Psoas muscle (tissue), 7 donors: ENCODE measurements at regions not wholly inside any gene's neighbourhood (a gene's known extent, or its start where the extent isn't known, plus 50 kb on each side); places are given as distances from the start of the nearest gene placed in this dataset.

Experiments
- ATAC-seq, 4 donors: fragments of 200-7000 bp; cut with Tn5 transposase; one replicate each; pipeline ENCODE4 v1.9.1; 2020; ENCODE audit warnings: moderate library complexity in 3 of 4, mild to moderate bottlenecking in 2 of 4
- DNase-seq, 2 donors: peaks; one replicate each; pipeline ENCODE4 v3.0.0-alpha.2; 2020
- H3K27ac ChIP-seq: fragments of 200-600 bp; one replicate; pipeline ENCODE4 v1.8.0; 2022
- H3K27me3 ChIP-seq, 3 donors: fragments of 200-600 bp in 1 of 3; one replicate each; pipeline versions ENCODE4 v1.6.1 to v1.8.0; 2013 to 2022; ENCODE audit warnings: low read length in 2 of 3, mild to moderate bottlenecking in 2 of 3, moderate library complexity in 1 of 3; ENCODE audit not compliant: insufficient read depth in 3 of 3
- H3K36me3 ChIP-seq, 2 donors: fragments of 200-600 bp in 1 of 2; one replicate each; pipeline versions ENCODE4 v1.6.1 to v1.8.0; 2013 to 2022; ENCODE audit warnings: low read depth in 1 of 2, mild to moderate bottlenecking in 1 of 2, moderate library complexity in 1 of 2; ENCODE audit not compliant: insufficient read depth in 1 of 2
- H3K4me1 ChIP-seq: fragments of 200-600 bp; one replicate; pipeline ENCODE4 v1.8.0; 2022
- H3K4me3 ChIP-seq: fragments of 200-600 bp; one replicate; pipeline ENCODE4 v1.8.0; 2022; ENCODE audit warnings: mild to moderate bottlenecking
- H3K9me3 ChIP-seq: fragments of 200-600 bp; one replicate; pipeline ENCODE4 v1.8.0; 2022
- CTCF ChIP-seq: fragments of 200-600 bp; IDR thresholded peaks from one replicate; pipeline ENCODE4 v1.8.0; 2022; ENCODE audit warnings: antibody characterized with exemption
- WGBS, 3 donors: extraction: QIAGEN DNeasy Blood & Tissue Kit; methylation state at CpG; one replicate each; pipeline versions ENCODE4 v1.1.6 to v1.1.7; 2013; 5-methylcytosine and 5-hydroxymethylcytosine counted together
- intact Hi-C, 2 donors: fragments of 100-400 bp; cut with DNase I; formaldehyde crosslinking; loops; one replicate each; pipeline versions ENCODE4 v1.11.0 to v1.14.2; 2022
- donor health status: healthy with polysubstance abuse.
- donor health status: DM: no; HTN: no; CAD: no; lungs with moderate emphysema.
- donor health status: Bipolar disorder and iron deficiency.
- donor health status: healthy.
- donor health status: DM: yes; HTN: yes; CAD: no.
- donor health status: DM: no; HTN: no; CAD: no.
- donor health status: DM: yes; HTN: yes; CAD: no.

- intact Hi-C loops: loop anchor here in 1 of 2 donors (5.0 kb wide), 1 partner anchor 325 kb away; no protein-coding TSS in a partner anchor
- Histone ChIP-seq H3K27me3 (no peaks in the 10 kb centered on the region), H3K27ac (no peak overlapping the region), H3K4me3 (no peak overlapping the region), H3K9me3 (no peaks in the 10 kb centered on the region), H3K36me3 (no peaks in the 10 kb centered on the region), H3K4me1 (no peaks in the 10 kb centered on the region)
- TF ChIP-seq CTCF: no peak
- 54 to 64% (median 55%) methylated on average over 1 of the region's 1 CpG for WGBS, 3 donors
- no peak for DNase-seq
- ATAC-seq: no peak
These were observed 78.1 kb upstream of the TNIP3 start for GRCh38 chr4:121242188-121242750.

- intact Hi-C loops: loop anchor here in 1 of 2 donors (5.0 kb wide), 1 partner anchor 323 kb away; no protein-coding TSS in a partner anchor
These were observed 75.8 kb upstream of the TNIP3 start for GRCh38 chr4:121239951-121240350.

GRCh38 chr4:121238461-121238860 lies 74.3 kb upstream of the TNIP3 start:
- TF ChIP-seq CTCF: no peak
- DNase-seq: peak in 1 of 2 donors; percentile 42
- 94 to 97% (median 96%) methylated on average over 25 to 26 of the region's 26 CpGs for WGBS, 3 donors

More at GRCh38 chr4:121239951-121240350, 75.8 kb upstream of the TNIP3 start:
- WGBS, 3 donors: 49 to 63% (median 57%) methylated on average over 2 of the region's 2 CpGs
- H3K9me3 ChIP-seq: no peaks in the 10 kb centered on the region
- H3K36me3 ChIP-seq: no peaks in the 10 kb centered on the region
- TF ChIP-seq CTCF: no peak
- no peak for DNase-seq
- no peak for ATAC-seq
- no peaks in the 10 kb centered on the region for H3K4me1 ChIP-seq
- no peak overlapping the region for H3K27ac ChIP-seq
- H3K4me3 ChIP-seq: no peak overlapping the region
- no peaks in the 10 kb centered on the region for H3K27me3 ChIP-seq

GRCh38 chr4:121237069-121237399 lies 72.9 kb upstream of the TNIP3 start:
- no peaks in the 10 kb centered on the region for H3K9me3 ChIP-seq
- H3K27me3 ChIP-seq: no peaks in the 10 kb centered on the region
- H3K27ac ChIP-seq: no peak overlapping the region
- intact Hi-C loops: no loop called here
- DNase-seq: no peak
- no peaks in the 10 kb centered on the region for H3K4me1 ChIP-seq
- WGBS, 3 donors: 21 to 42% (median 28%) methylated on average over 2 of the region's 2 CpGs
- no peaks in the 10 kb centered on the region for H3K36me3 ChIP-seq
- no peak for ATAC-seq
- TF ChIP-seq CTCF: no peak
- H3K4me3 ChIP-seq: no peak overlapping the region

More at GRCh38 chr4:121238461-121238860, 74.3 kb upstream of the TNIP3 start:
- no peaks in the 10 kb centered on the region for H3K4me1 ChIP-seq
- H3K27me3 ChIP-seq: no peaks in the 10 kb centered on the region
- no peaks in the 10 kb centered on the region for H3K9me3 ChIP-seq
- intact Hi-C loops: no loop called here
- H3K27ac ChIP-seq: no peak overlapping the region
- H3K36me3 ChIP-seq: no peaks in the 10 kb centered on the region
- ATAC-seq: no peak
- H3K4me3 ChIP-seq: no peak overlapping the region
